Fibroblast of gingiva (primary cell): ENCODE measurements at regions not wholly inside any gene's neighbourhood (a gene's known extent, or its start where the extent isn't known, plus 50 kb on each side); places are given as distances from the start of the nearest gene placed in this dataset.
A peak's percentile ranks its signal among the peaks of the same experiment; 100 is the strongest.
"Not testable (repeated sequence)": the region's sequence is repeated elsewhere in the genome, so short reads cannot be mapped to it uniquely, and the experiment has no call there.

Experiments used
- DNase-seq: peaks from one replicate; pipeline ENCODE4 v3.0.0-alpha.2; 2011; ENCODE audit warnings: low read depth

- DNase-seq, result not testable (repeated sequence)
These were observed 51.4 kb upstream of the INPP4B start for GRCh38 chr4:142897518-142897917.

- no peak for DNase-seq
These were observed 54.5 kb upstream of the INPP4B start for GRCh38 chr4:142900622-142901021.

GRCh38 chr4:142901166-142901662, 55.1 kb upstream of the INPP4B start:
- DNase-seq, result no peak

- not testable (repeated sequence) for DNase-seq
These were observed 57.5 kb upstream of the INPP4B start for GRCh38 chr4:142903617-142904016.

- DNase-seq, result no peak
These were observed 63.8 kb upstream of the INPP4B start for GRCh38 chr4:142909908-142910307.

GRCh38 chr4:142913034-142913433, 66.9 kb upstream of the INPP4B start:
- no peak for DNase-seq

- no peak for DNase-seq
These were observed 67.4 kb upstream of the INPP4B start for GRCh38 chr4:142913461-142914030.

GRCh38 chr4:142917678-142918077, 71.6 kb upstream of the INPP4B start:
- no peak for DNase-seq

GRCh38 chr4:142922720-142923119, 76.6 kb upstream of the INPP4B start:
- no peak for DNase-seq

GRCh38 chr4:142923619-142924018, 77.5 kb upstream of the INPP4B start:
- DNase-seq, result no peak

GRCh38 chr4:142925161-142925560, 79.1 kb upstream of the INPP4B start:
- peak; percentile 7 for DNase-seq

GRCh38 chr4:142927721-142928120, 81.6 kb upstream of the INPP4B start:
- DNase-seq, result no peak

GRCh38 chr4:142929526-142929925, 83.4 kb upstream of the INPP4B start:
- DNase-seq, result no peak

- DNase-seq, result no peak
These were observed 87.1 kb upstream of the INPP4B start for GRCh38 chr4:142933207-142933606.

- no peak for DNase-seq
These were observed 94.6 kb upstream of the INPP4B start for GRCh38 chr4:142940425-142941330.

- DNase-seq, result peak; percentile 40
These were observed 98.5 kb upstream of the INPP4B start for GRCh38 chr4:142944565-142944964.

GRCh38 chr4:142952821-142953580, 106.9 kb upstream of the INPP4B start:
- no peak for DNase-seq

- DNase-seq, result no peak
These were observed 108.3 kb upstream of the INPP4B start for GRCh38 chr4:142954415-142954814.

GRCh38 chr4:142955501-142955900, 109.4 kb upstream of the INPP4B start:
- no peak for DNase-seq

GRCh38 chr4:142959173-142959572, 113.1 kb upstream of the INPP4B start:
- DNase-seq, result no peak

- DNase-seq, result no peak
These were observed 114.0 kb upstream of the INPP4B start for GRCh38 chr4:142960126-142960525.

- DNase-seq, result no peak
These were observed 115.0 kb upstream of the INPP4B start for GRCh38 chr4:142960867-142961644.
